ENCODE measurements at regions not wholly inside any gene's neighbourhood (a gene's known extent, or its start where the extent isn't known, plus 50 kb on each side); places are given as distances from the start of the nearest gene placed in this dataset.
A peak's percentile ranks its signal among the peaks of the same experiment; 100 is the strongest.

GRCh38 chr4:4670869-4671268 lies 129.0 kb upstream of the STX18 start:
- no peaks in the 10 kb centered on the region for H3K9me3 ChIP-seq (ENCODE audit: control insufficient read depth, insufficient read depth, low read length)
- H3K27me3 ChIP-seq (ENCODE audit: control insufficient read depth, low read length) = no peaks in the 10 kb centered on the region
- H3K79me2 ChIP-seq (ENCODE audit: control insufficient read depth, low read length) = no peaks in the 10 kb centered on the region
- TF ChIP-seq EZH2phosphoT487 (IDR thresholded peaks at IDR 0.05; ENCODE audit: borderline replicate concordance, low read length) (no peak), CTCF (IDR thresholded peaks at IDR 0.05; ENCODE audit: low read depth, low read length, poor library complexity, severe bottlenecking) (no peak)
- no peaks in the 10 kb centered on the region for H3F3A ChIP-seq (ENCODE audit: control insufficient read depth, insufficient read depth)
- H3K9me2 ChIP-seq (replicated peaks; ENCODE audit: control insufficient read depth, low read length) = no peaks in the 10 kb centered on the region
- H3K4me2 ChIP-seq (ENCODE audit: low read length) = no peak overlapping the region
- no peaks in the 10 kb centered on the region for H4K20me1 ChIP-seq (ENCODE audit: control insufficient read depth, insufficient read depth, low read depth, low read length)
- no peak overlapping the region for H3K4me3 ChIP-seq (ENCODE audit: low read length)
- no peak overlapping the region for H3K27ac ChIP-seq (ENCODE audit: low read depth, low read length)
- H3K36me3 ChIP-seq (ENCODE audit: control insufficient read depth, low read length) = no peaks in the 10 kb centered on the region
- H3K4me1 ChIP-seq (ENCODE audit: control insufficient read depth, low read length) = peaks cover 7% of the 10 kb centered on the region

- H4K20me1 ChIP-seq (ENCODE audit: control insufficient read depth, insufficient read depth, low read depth, low read length) = no peaks in the 10 kb centered on the region
- H3K9me3 ChIP-seq (ENCODE audit: control insufficient read depth, insufficient read depth, low read length) = no peaks in the 10 kb centered on the region
- H3K27me3 ChIP-seq (ENCODE audit: control insufficient read depth, low read length) = no peaks in the 10 kb centered on the region
- H3K79me2 ChIP-seq (ENCODE audit: control insufficient read depth, low read length) = no peaks in the 10 kb centered on the region
- H3K36me3 ChIP-seq (ENCODE audit: control insufficient read depth, low read length) = no peaks in the 10 kb centered on the region
- H3K9me2 ChIP-seq (replicated peaks; ENCODE audit: control insufficient read depth, low read length) = no peaks in the 10 kb centered on the region
- H3F3A ChIP-seq (ENCODE audit: control insufficient read depth, insufficient read depth) = no peaks in the 10 kb centered on the region
- TF ChIP-seq EZH2phosphoT487 (IDR thresholded peaks at IDR 0.05; ENCODE audit: borderline replicate concordance, low read length) = no peak
- TF ChIP-seq CTCF (IDR thresholded peaks at IDR 0.05; ENCODE audit: low read depth, low read length, poor library complexity, severe bottlenecking) = no peak
- H3K4me3 ChIP-seq (ENCODE audit: low read length) = peak overlapping the region; percentile 40
- peaks cover 7% of the 10 kb centered on the region for H3K4me1 ChIP-seq (ENCODE audit: control insufficient read depth, low read length)
- peak overlapping the region; percentile 57 for H3K4me2 ChIP-seq (ENCODE audit: low read length)
- H3K27ac ChIP-seq (ENCODE audit: low read depth, low read length) = no peak overlapping the region
Observed at GRCh38 chr4:4668355-4669210, 126.7 kb upstream of the STX18 start.

DNA sequence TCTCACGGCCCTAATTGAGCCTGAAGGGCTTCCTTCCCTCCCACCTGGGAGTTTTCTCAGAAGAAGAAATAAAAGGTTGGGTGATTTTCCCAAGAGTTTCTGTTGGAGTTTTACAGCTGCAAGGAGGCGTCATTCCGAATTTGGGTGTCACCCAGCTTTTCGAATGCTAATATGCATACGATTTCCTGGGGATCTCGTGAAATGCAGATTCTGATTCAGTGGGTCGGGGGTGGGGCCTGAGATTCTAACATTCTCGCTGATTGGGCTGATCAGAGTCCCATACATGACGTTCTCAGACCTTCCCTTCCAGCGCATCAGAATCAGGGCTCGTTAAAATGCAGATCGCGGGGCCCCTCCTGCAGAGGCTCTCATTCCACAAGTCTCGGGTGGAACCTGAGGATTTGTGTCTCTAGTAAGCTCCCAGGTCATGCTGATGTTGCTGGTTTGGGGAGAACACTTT lies 125.8 kb upstream of the STX18 start:
- H3K4me2 ChIP-seq (ENCODE audit: low read length) = no peak overlapping the region
- H3F3A ChIP-seq (ENCODE audit: control insufficient read depth, insufficient read depth) = no peaks in the 10 kb centered on the region
- peaks cover 7% of the 10 kb centered on the region for H3K4me1 ChIP-seq (ENCODE audit: control insufficient read depth, low read length)
- TF ChIP-seq CTCF (IDR thresholded peaks at IDR 0.05; ENCODE audit: low read depth, low read length, poor library complexity, severe bottlenecking) = no peak
- no peak for TF ChIP-seq EZH2phosphoT487 (IDR thresholded peaks at IDR 0.05; ENCODE audit: borderline replicate concordance, low read length)
- no peak overlapping the region for H3K27ac ChIP-seq (ENCODE audit: low read depth, low read length)
- no peaks in the 10 kb centered on the region for H3K79me2 ChIP-seq (ENCODE audit: control insufficient read depth, low read length)
- no peaks in the 10 kb centered on the region for H3K27me3 ChIP-seq (ENCODE audit: control insufficient read depth, low read length)
- no peaks in the 10 kb centered on the region for H3K9me3 ChIP-seq (ENCODE audit: control insufficient read depth, insufficient read depth, low read length)
- no peaks in the 10 kb centered on the region for H3K36me3 ChIP-seq (ENCODE audit: control insufficient read depth, low read length)
- H3K4me3 ChIP-seq (ENCODE audit: low read length) = no peak overlapping the region
- no peaks in the 10 kb centered on the region for H4K20me1 ChIP-seq (ENCODE audit: control insufficient read depth, insufficient read depth, low read depth, low read length)
- no peaks in the 10 kb centered on the region for H3K9me2 ChIP-seq (replicated peaks; ENCODE audit: control insufficient read depth, low read length)
